ENCODE measurements at regions not wholly inside any gene's neighbourhood (a gene's known extent, or its start where the extent isn't known, plus 50 kb on each side); places are given as distances from the start of the nearest gene placed in this dataset.

DNA sequence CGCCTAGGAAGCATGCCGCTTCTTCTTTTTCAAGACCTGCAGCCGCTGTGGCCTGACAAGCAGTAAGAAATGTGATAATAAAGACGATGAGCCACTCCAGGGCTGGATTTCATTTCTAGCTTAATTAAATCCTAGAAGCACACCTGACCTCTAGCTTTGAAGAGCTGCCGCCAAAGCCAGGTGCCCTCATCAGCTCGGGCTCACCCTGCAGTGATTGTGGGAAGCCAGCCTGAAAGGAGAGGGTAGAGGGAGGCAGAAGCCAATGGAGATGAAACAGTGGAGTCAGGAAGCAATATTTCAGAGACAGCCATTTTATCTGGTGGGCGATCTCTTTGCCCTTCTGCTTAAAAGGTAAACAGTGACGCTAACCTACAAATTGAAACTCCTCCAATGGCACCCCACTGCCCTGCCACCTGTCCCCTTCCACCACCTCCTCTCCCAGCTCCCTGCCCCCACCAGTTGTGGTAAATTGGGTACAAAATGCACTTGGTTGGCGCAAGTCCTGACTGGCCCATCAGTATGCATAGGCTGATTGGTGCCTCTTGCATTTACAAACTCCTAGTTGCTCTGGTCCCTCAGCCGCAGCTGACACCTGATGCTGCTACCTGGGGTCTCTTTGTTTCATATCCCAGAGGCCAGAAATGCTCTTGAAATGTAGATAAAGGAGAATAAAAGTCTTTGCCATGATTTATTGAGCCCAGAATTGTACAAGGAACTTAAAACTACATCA is 385.3 kb downstream of the PDCD6IP start:
- no peaks in the 10 kb centered on the region for H3K27me3 ChIP-seq (replicated peaks; ENCODE audit: control insufficient read depth, insufficient read depth, low read length)
- no peak for DNase-seq (ENCODE audit: extremely low read depth, insufficient read length)
- no peaks in the 10 kb centered on the region for H3K36me3 ChIP-seq (ENCODE audit: control insufficient read depth, insufficient read depth, low read length)
- no peak for TF ChIP-seq CTCF (IDR thresholded peaks at IDR 0.05; ENCODE audit: insufficient read depth, low read length, poor library complexity, severe bottlenecking)
- H3K4me3 ChIP-seq (replicated peaks; ENCODE audit: low read depth, low read length): no peak overlapping the region

DNA sequence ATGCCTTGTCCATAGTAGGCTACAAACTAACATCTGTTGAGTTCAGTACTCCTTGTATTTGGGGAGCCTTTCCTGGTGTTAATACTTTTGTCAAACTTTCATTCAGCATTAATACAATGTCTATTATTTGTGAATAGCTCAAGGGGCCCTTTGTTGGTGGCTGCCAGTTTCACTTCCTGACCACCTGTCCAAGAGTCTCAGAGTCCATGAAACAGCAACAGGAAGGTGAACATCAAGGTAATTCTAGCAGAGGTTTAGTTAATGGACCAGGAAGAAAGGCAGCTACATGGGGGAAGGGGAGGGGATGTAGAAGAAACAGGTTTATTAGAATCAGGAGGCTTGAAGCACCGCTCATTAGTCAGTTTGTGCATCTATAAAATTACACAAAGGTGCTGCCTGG is 386.9 kb downstream of the PDCD6IP start:
- TF ChIP-seq CTCF (IDR thresholded peaks at IDR 0.05; ENCODE audit: insufficient read depth, low read length, poor library complexity, severe bottlenecking): no peak
- no peak overlapping the region for H3K4me3 ChIP-seq (replicated peaks; ENCODE audit: low read depth, low read length)
- no peaks in the 10 kb centered on the region for H3K27me3 ChIP-seq (replicated peaks; ENCODE audit: control insufficient read depth, insufficient read depth, low read length)
- DNase-seq (ENCODE audit: extremely low read depth, insufficient read length): no peak
- no peaks in the 10 kb centered on the region for H3K36me3 ChIP-seq (ENCODE audit: control insufficient read depth, insufficient read depth, low read length)

- H3K27me3 ChIP-seq (replicated peaks; ENCODE audit: control insufficient read depth, insufficient read depth, low read length): no peaks in the 10 kb centered on the region
- DNase-seq (ENCODE audit: extremely low read depth, insufficient read length): no peak
- no peak overlapping the region for H3K4me3 ChIP-seq (replicated peaks; ENCODE audit: low read depth, low read length)
- H3K36me3 ChIP-seq (ENCODE audit: control insufficient read depth, insufficient read depth, low read length): no peaks in the 10 kb centered on the region
- no peak for TF ChIP-seq CTCF (IDR thresholded peaks at IDR 0.05; ENCODE audit: insufficient read depth, low read length, poor library complexity, severe bottlenecking)
Observed at GRCh38 chr3:34189133-34189532, 390.7 kb downstream of the PDCD6IP start.

DNA sequence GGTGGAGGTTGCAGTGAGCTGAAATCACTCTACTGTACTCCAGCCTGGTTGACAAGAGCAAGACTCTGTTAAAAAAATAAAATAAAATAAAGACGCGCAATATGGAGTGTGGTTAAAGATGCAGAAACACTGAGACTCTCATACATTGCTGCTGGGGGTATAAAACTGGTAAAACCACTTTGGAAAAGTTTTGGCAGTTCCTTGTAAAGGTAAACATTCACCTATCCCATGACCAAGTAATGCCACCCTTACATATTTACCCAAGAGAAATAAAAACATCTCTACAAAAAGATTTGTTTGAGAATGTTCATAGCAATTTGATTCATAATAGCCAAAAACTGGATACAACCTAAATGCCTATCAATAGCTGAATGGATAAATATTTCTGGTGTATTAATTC is 398.5 kb downstream of the PDCD6IP start:
- H3K27me3 ChIP-seq (replicated peaks; ENCODE audit: control insufficient read depth, insufficient read depth, low read length): no peaks in the 10 kb centered on the region
- DNase-seq (ENCODE audit: extremely low read depth, insufficient read length): no peak
- TF ChIP-seq CTCF (IDR thresholded peaks at IDR 0.05; ENCODE audit: insufficient read depth, low read length, poor library complexity, severe bottlenecking): no peak
- no peak overlapping the region for H3K4me3 ChIP-seq (replicated peaks; ENCODE audit: low read depth, low read length)
- no peaks in the 10 kb centered on the region for H3K36me3 ChIP-seq (ENCODE audit: control insufficient read depth, insufficient read depth, low read length)

DNA sequence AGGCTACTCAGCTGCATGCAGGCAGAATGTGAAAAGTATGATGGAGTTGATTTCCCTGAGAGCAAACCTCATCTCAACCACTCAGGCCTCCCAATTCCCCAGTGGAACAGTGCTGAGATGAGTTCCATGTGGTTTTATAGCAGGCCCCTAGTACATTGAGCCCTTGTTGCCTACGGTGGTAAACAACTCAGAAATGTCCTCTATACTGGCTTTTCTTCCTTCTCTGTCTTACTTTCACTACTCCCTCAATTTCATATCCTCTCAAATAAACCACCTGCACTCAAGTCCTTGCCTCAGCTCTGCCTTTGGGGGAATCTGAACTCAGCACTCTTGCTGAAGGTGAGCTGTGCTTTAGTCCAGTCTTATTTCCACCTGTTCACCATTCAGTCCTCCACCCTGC is 399.9 kb downstream of the PDCD6IP start:
- DNase-seq (ENCODE audit: extremely low read depth, insufficient read length): no peak
- TF ChIP-seq CTCF (IDR thresholded peaks at IDR 0.05; ENCODE audit: insufficient read depth, low read length, poor library complexity, severe bottlenecking): no peak
- Histone ChIP-seq H3K36me3 (ENCODE audit: control insufficient read depth, insufficient read depth, low read length) (no peaks in the 10 kb centered on the region), H3K27me3 (replicated peaks; ENCODE audit: control insufficient read depth, insufficient read depth, low read length) (no peaks in the 10 kb centered on the region), H3K4me3 (replicated peaks; ENCODE audit: low read depth, low read length) (no peak overlapping the region)

DNA sequence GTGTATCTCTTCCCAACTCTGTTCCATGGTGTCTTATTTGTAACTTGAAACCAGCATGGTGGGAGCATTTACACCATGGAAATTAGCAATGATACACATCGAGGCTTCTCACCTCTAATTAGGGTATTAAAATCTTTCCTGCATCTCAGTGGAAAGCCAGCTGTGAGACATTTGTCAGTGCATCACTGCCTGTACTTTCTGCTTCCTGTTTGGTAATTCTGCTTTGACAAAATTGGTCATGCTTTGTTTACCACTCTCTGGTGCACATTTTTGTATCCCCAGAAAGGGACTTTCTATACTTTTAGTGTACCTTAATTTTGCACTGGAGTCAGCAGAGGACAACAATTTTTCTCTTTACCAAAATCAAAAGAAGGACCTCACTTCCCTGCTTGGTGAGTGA is 402.1 kb downstream of the PDCD6IP start:
- H3K27me3 ChIP-seq (replicated peaks; ENCODE audit: control insufficient read depth, insufficient read depth, low read length): no peaks in the 10 kb centered on the region
- H3K36me3 ChIP-seq (ENCODE audit: control insufficient read depth, insufficient read depth, low read length): no peaks in the 10 kb centered on the region
- no peak for TF ChIP-seq CTCF (IDR thresholded peaks at IDR 0.05; ENCODE audit: insufficient read depth, low read length, poor library complexity, severe bottlenecking)
- DNase-seq (ENCODE audit: extremely low read depth, insufficient read length): peak; percentile 52
- no peak overlapping the region for H3K4me3 ChIP-seq (replicated peaks; ENCODE audit: low read depth, low read length)

All from GM06990 (cell line).